Testis (tissue), 2 donors: ENCODE measurements at regions not wholly inside any gene's neighbourhood (a gene's known extent, or its start where the extent isn't known, plus 50 kb on each side); places are given as distances from the start of the nearest gene placed in this dataset.

ENCODE experiments used
- DNase-seq: peaks from one replicate; pipeline ENCODE4 v3.0.0-alpha.2; 2019
- H3K27ac ChIP-seq, 2 donors: fragments of 200-600 bp; sonication (generic); one replicate each; pipeline ENCODE4 v1.5.1; 2019
- H3K27me3 ChIP-seq: fragments of 200-600 bp; sonication (generic); one replicate; pipeline ENCODE4 v1.5.1; 2019
- H3K36me3 ChIP-seq: fragments of 200-600 bp; sonication (generic); one replicate; pipeline ENCODE4 v1.5.1; 2017; ENCODE audit warnings: low read depth; ENCODE audit errors: missing control alignments
- H3K4me1 ChIP-seq: fragments of 200-600 bp; sonication (generic); one replicate; pipeline ENCODE4 v1.5.1; 2019
- H3K4me3 ChIP-seq, 2 donors: fragments of 200-600 bp; sonication (generic); one replicate each; pipeline ENCODE4 v1.5.1; 2017 to 2019
- H3K9me3 ChIP-seq: fragments of 200-600 bp; sonication (generic); one replicate; pipeline ENCODE4 v1.5.1; 2017
- CTCF ChIP-seq, 3 experiments: fragments of 450-650 bp in 2 of 3; fragments of 200-600 bp in 1 of 3; sonication (generic) in 1 of 3; IDR thresholded peaks; one replicate each; pipeline ENCODE4 v1.5.1; 2016 to 2019; ENCODE audit warnings: antibody characterized with exemption in 3 of 3, mild to moderate bottlenecking in 2 of 3, moderate library complexity in 1 of 3
- POLR2A ChIP-seq: fragments of 450-650 bp; IDR thresholded peaks from one replicate; pipeline ENCODE4 v1.6.1; 2017; ENCODE audit warnings: antibody characterized with exemption, mild to moderate bottlenecking, moderate library complexity
- WGBS, 2 donors: methylation state at CpG; one replicate each; pipeline ENCODE4 v1.1.5; 2018; 5-methylcytosine and 5-hydroxymethylcytosine counted together
- intact Hi-C: fragments of 100-400 bp; cut with DNase I; formaldehyde crosslinking; loops from one replicate; pipeline ENCODE4 v1.15.1; 2023; ENCODE audit warnings: low total_unique reads

- WGBS, 2 donors: 61 to 68% methylated on average over 3 of the region's 3 CpGs
These were observed 368.1 kb downstream of the GRIN2B start for GRCh38 chr12:13613297-13613696.

GRCh38 chr12:13609894-13610679 lies 371.3 kb downstream of the GRIN2B start:
- Histone ChIP-seq H3K9me3 (no peaks in the 10 kb centered on the region), H3K27me3 (no peaks in the 10 kb centered on the region), H3K4me1 (no peaks in the 10 kb centered on the region), H3K36me3 (no peaks in the 10 kb centered on the region), H3K27ac (no peak overlapping the region), H3K4me3 (no peak overlapping the region)
- TF ChIP-seq POLR2A (no peak), CTCF (IDR thresholded peaks at IDR 0.05) (no peak)
- WGBS, 2 donors: 70 to 71% methylated on average over 4 of the region's 4 CpGs
- no peak for DNase-seq
- intact Hi-C loops: no loop called here

More at GRCh38 chr12:13613297-13613696, 368.1 kb downstream of the GRIN2B start:
- H3K36me3 ChIP-seq: no peaks in the 10 kb centered on the region
- intact Hi-C loops: no loop called here
- no peaks in the 10 kb centered on the region for H3K4me1 ChIP-seq
- no peak overlapping the region for H3K27ac ChIP-seq
- no peak for DNase-seq
- H3K9me3 ChIP-seq: no peaks in the 10 kb centered on the region
- TF ChIP-seq CTCF (IDR thresholded peaks at IDR 0.05): no peak
- TF ChIP-seq POLR2A: no peak
- no peak overlapping the region for H3K4me3 ChIP-seq
- H3K27me3 ChIP-seq: no peaks in the 10 kb centered on the region

GRCh38 chr12:13606290-13606689 lies 375.1 kb downstream of the GRIN2B start:
- no peak for DNase-seq
- no peak overlapping the region for H3K27ac ChIP-seq
- no peaks in the 10 kb centered on the region for H3K4me1 ChIP-seq
- no peaks in the 10 kb centered on the region for H3K27me3 ChIP-seq
- 53 to 56% methylated on average over 4 of the region's 4 CpGs for WGBS, 2 donors
- no peaks in the 10 kb centered on the region for H3K36me3 ChIP-seq
- H3K9me3 ChIP-seq: no peaks in the 10 kb centered on the region
- no peak overlapping the region for H3K4me3 ChIP-seq
- no peak for TF ChIP-seq CTCF (IDR thresholded peaks at IDR 0.05)
- TF ChIP-seq POLR2A: no peak
- intact Hi-C loops: no loop called here

GRCh38 chr12:13603953-13604352 lies 377.4 kb downstream of the GRIN2B start:
- Histone ChIP-seq H3K27ac (no peak overlapping the region), H3K9me3 (no peaks in the 10 kb centered on the region), H3K4me3 (no peak overlapping the region), H3K4me1 (no peaks in the 10 kb centered on the region), H3K27me3 (no peaks in the 10 kb centered on the region), H3K36me3 (no peaks in the 10 kb centered on the region)
- WGBS, 2 donors: 81 to 89% methylated on average over 5 of the region's 5 CpGs
- intact Hi-C loops: no loop called here
- no peak for TF ChIP-seq POLR2A
- no peak for TF ChIP-seq CTCF (IDR thresholded peaks at IDR 0.05)
- DNase-seq: no peak

GRCh38 chr12:13602172-13602571 lies 379.2 kb downstream of the GRIN2B start:
- no peaks in the 10 kb centered on the region for H3K4me1 ChIP-seq
- no peak for TF ChIP-seq POLR2A
- TF ChIP-seq CTCF (IDR thresholded peaks at IDR 0.05): no peak
- intact Hi-C loops: no loop called here
- no peaks in the 10 kb centered on the region for H3K9me3 ChIP-seq
- WGBS, 2 donors: 66 to 81% methylated on average over 2 of the region's 2 CpGs
- no peak overlapping the region for H3K27ac ChIP-seq
- no peak overlapping the region for H3K4me3 ChIP-seq
- H3K27me3 ChIP-seq: no peaks in the 10 kb centered on the region
- no peak for DNase-seq
- H3K36me3 ChIP-seq: no peaks in the 10 kb centered on the region
